Endodermal cell (in vitro differentiated cells): ENCODE measurements at regions not wholly inside any gene's neighbourhood (a gene's known extent, or its start where the extent isn't known, plus 50 kb on each side); places are given as distances from the start of the nearest gene placed in this dataset.

Experiments used
- DNase-seq: peaks from one replicate; pipeline ENCODE4 v3.0.0-alpha.2; 2017
- H3K27ac ChIP-seq: 2 replicates; pipeline ENCODE4 v1.5.1; 2013; ENCODE audit warnings: mild to moderate bottlenecking, low read depth, low read length, moderate library complexity
- H3K27me3 ChIP-seq: 2 replicates; pipeline ENCODE4 v1.6.1; 2013; ENCODE audit warnings: mild to moderate bottlenecking, low read length, moderate library complexity; ENCODE audit not compliant: insufficient read depth, control insufficient read depth, poor library complexity, severe bottlenecking
- H3K36me3 ChIP-seq: 2 replicates; pipeline ENCODE4 v1.7.0; 2013; ENCODE audit warnings: mild to moderate bottlenecking, low read length, moderate library complexity; ENCODE audit not compliant: control insufficient read depth, insufficient read depth
- H3K4me1 ChIP-seq: one replicate; pipeline ENCODE4 v1.7.0; 2013; ENCODE audit warnings: low read length; ENCODE audit not compliant: control insufficient read depth, insufficient read depth
- H3K4me3 ChIP-seq: 2 replicates; pipeline ENCODE4 v1.5.1; 2013; ENCODE audit warnings: mild to moderate bottlenecking, low read length, moderate library complexity
- H3K9ac ChIP-seq: 2 replicates; pipeline ENCODE4 v1.6.1; 2013; ENCODE audit warnings: mild to moderate bottlenecking, low read length, moderate library complexity; ENCODE audit not compliant: poor library complexity, severe bottlenecking; ENCODE audit errors: extremely low read depth
- H3K9me3 ChIP-seq: 2 replicates; pipeline ENCODE4 v1.6.1; 2013; ENCODE audit warnings: mild to moderate bottlenecking, low read length, moderate library complexity; ENCODE audit not compliant: control insufficient read depth
- H3K27ac Mint-ChIP-seq: 2 replicates; pipeline ENCODE4 v1.8.0; 2020; ENCODE audit warnings: mixed read lengths
- H3K27me3 Mint-ChIP-seq: 2 replicates; pipeline ENCODE4 v1.8.0; 2021; ENCODE audit warnings: mild to moderate bottlenecking, mixed read lengths; ENCODE audit not compliant: insufficient read depth
- H3K36me3 Mint-ChIP-seq: 2 replicates; pipeline ENCODE4 v1.8.0; 2020; ENCODE audit warnings: low read depth, mixed read lengths
- H3K4me1 Mint-ChIP-seq: 2 replicates; pipeline ENCODE4 v1.8.0; 2020; ENCODE audit warnings: mixed read lengths
- H3K4me3 Mint-ChIP-seq: 2 replicates; pipeline ENCODE4 v1.8.0; 2020; ENCODE audit warnings: mild to moderate bottlenecking, moderate library complexity, mixed read lengths
- H3K9me3 Mint-ChIP-seq: 2 replicates; pipeline ENCODE4 v1.8.0; 2020; ENCODE audit warnings: mild to moderate bottlenecking, mixed read lengths
- CTCF ChIP-seq: fragments of 200-600 bp; sonication (generic); conservative IDR thresholded peaks from 2 replicates; pipeline ENCODE4 v1.5.0; 2021; ENCODE audit warnings: antibody characterized with exemption, mild to moderate bottlenecking
- WGBS, 2 experiments: methylation state at CpG; one replicate each; pipeline versions ENCODE4 v1.1.5 to v1.1.7; 2013; ENCODE audit warnings: missing lambda C conversion rate in 2 of 2, mixed read lengths in 1 of 2; ENCODE audit not compliant: insufficient coverage in 1 of 2, insufficient read length in 1 of 2; 5-methylcytosine and 5-hydroxymethylcytosine counted together

DNA sequence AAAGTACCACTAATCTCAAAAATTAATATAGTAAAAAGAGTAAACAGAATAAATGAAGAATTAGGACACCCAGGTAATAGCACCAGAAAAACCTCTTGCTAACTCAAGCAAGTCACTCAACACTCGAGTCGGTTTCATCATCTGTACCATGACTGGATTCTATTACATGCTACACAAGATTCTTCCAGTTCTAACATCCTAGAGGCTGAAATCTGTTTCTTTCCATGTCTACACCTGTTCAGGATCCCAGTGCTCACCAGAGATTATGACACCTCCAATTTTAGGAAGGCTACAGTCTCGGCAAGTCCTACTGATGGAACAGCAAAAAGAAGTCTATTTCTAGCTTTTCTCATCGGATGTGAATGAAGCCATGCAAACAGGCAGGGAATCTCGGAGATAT lies 95.3 kb upstream of the ANK3 start:
- Histone ChIP-seq H3K27ac (no peak overlapping the region), H3K4me3 (no peak overlapping the region), H3K4me1 (no peaks in the 10 kb centered on the region), H3K9ac (no peak overlapping the region), H3K27me3 (no peaks in the 10 kb centered on the region), H3K36me3 (no peaks in the 10 kb centered on the region), H3K9me3 (no peaks in the 10 kb centered on the region)
- no peaks in the 10 kb centered on the region for H3K36me3 Mint-ChIP-seq
- WGBS, 2 experiments: 90 to 91% methylated on average over 5 of the region's 5 CpGs
- peaks cover 27% of the 10 kb centered on the region for H3K4me1 Mint-ChIP-seq
- DNase-seq: no peak
- H3K9me3 Mint-ChIP-seq: no peaks in the 10 kb centered on the region
- H3K4me3 Mint-ChIP-seq: no peak overlapping the region
- no peaks in the 10 kb centered on the region for H3K27me3 Mint-ChIP-seq
- no peak overlapping the region for H3K27ac Mint-ChIP-seq
- no peak for TF ChIP-seq CTCF

DNA sequence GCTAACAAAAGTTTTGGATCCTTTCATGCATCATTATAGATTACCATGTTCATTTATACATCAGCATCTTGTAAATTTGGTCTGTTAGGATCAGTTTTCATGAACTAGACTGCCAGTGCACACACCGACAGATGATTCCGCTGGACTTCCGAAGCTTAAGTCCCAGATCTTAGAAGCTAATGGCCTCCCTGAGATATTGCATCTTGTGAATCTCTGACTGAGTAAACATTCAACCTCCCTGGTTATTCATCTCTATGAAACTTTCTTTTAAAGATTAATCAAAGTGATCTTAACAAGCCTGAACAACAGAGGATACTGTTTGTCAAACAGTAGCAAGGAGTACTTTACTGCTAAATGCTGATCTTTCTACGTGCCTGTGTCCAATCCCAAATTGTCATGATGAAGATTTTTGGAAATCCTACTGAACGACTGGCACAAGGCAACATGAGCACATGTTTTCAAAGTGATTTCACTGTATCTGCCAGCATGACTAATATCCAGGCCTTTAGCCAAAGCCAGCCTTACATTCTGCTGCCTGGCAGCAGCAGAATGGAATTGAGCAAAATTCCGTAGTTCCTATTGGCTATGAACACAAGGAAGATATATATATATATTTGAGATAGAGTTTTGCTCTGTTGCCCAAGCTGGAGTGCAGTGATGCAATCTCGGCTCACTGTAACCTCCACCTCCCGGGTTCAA lies 91.3 kb upstream of the ANK3 start:
- Histone ChIP-seq H3K27me3 (no peaks in the 10 kb centered on the region), H3K9ac (no peak overlapping the region), H3K36me3 (no peaks in the 10 kb centered on the region), H3K27ac (no peak overlapping the region), H3K4me1 (no peaks in the 10 kb centered on the region), H3K4me3 (no peak overlapping the region), H3K9me3 (no peaks in the 10 kb centered on the region)
- Mint-ChIP-seq H3K4me3 (no peak overlapping the region), H3K27me3 (no peaks in the 10 kb centered on the region), H3K4me1 (peaks cover 32% of the 10 kb centered on the region), H3K27ac (no peak overlapping the region), H3K36me3 (no peaks in the 10 kb centered on the region), H3K9me3 (no peaks in the 10 kb centered on the region)
- no peak for DNase-seq
- WGBS, 2 experiments: 97 to 98% methylated on average over 4 to 8 of the region's 8 CpGs
- no peak for TF ChIP-seq CTCF

DNA sequence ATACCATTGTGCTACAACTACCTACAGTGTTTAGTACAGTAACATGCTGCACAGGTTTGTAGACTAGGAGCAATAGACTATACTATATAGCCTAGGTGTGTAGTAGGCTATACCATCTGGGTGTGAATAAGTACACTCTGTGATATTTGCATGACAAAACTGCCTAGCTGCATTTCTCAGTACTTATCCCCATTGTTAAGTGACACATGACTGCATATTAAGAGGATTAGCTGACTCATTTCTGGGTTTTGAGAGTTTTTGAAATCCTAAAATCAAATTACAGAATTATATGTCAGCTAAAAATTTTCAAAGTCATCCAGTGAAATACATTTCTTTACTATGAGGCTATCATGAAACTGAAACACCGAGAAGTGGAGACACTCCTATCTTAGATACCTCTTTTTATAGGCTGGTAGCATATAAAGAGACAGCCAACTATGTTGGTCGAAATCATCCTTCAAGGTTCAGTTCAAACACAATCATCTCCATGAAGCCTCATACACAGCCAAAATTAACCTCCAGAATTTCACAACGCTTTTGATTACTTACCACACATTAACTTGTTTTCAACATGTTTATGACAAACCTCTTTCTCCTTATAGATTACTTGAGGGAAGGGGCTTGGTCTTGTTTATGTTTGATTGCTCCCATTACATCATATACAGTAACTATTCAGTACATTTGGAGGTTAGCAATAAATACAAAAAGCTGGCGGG lies 89.8 kb upstream of the ANK3 start:
- no peak for DNase-seq
- Mint-ChIP-seq H3K36me3 (no peaks in the 10 kb centered on the region), H3K9me3 (no peaks in the 10 kb centered on the region), H3K27ac (no peak overlapping the region), H3K4me1 (peaks cover 28% of the 10 kb centered on the region), H3K27me3 (no peaks in the 10 kb centered on the region), H3K4me3 (no peak overlapping the region)
- no peaks in the 10 kb centered on the region for H3K27me3 ChIP-seq
- H3K36me3 ChIP-seq: no peaks in the 10 kb centered on the region
- H3K27ac ChIP-seq: no peak overlapping the region
- H3K4me3 ChIP-seq: no peak overlapping the region
- H3K9ac ChIP-seq: no peak overlapping the region
- no peaks in the 10 kb centered on the region for H3K9me3 ChIP-seq
- WGBS, 2 experiments: 89 to 91% methylated on average over 4 of the region's 4 CpGs
- H3K4me1 ChIP-seq: no peaks in the 10 kb centered on the region
- TF ChIP-seq CTCF: no peak
